ENCODE measurements at regions not wholly inside any gene's neighbourhood (a gene's known extent, or its start where the extent isn't known, plus 50 kb on each side); places are given as distances from the start of the nearest gene placed in this dataset.

DNA sequence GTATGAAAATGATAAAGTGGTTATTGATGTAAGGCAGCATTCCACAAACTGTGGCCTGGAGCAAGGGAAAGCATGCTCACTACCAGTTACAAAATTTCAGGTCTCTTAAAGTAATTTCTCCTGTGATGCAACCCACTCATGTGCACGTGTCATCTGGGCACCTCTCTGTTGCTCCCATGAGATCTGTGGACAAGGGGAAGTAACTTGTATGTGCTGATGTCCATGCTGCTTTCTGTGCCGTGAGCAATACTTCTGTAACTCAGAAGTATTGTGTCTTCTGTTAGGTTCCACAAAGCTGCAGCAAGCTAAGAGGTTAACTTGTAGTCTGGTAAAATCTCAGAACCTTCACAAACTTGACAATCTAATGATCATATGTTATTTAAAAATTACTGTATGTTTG lies 930.0 kb upstream of the SLITRK6 start:
- Histone ChIP-seq H4K8ac (replicated peaks; ENCODE audit: insufficient read length, low read depth, low read length) (no peak overlapping the region), H3T11ph (ENCODE audit: low read length) (no peak overlapping the region), H2BK120ac (ENCODE audit: low read depth, low read length, poor library complexity, severe bottlenecking) (no peak overlapping the region), H3K4ac (ENCODE audit: low read depth, low read length) (no peak overlapping the region), H4K20me1 (ENCODE audit: control insufficient read depth, insufficient read depth, insufficient read length) (no peaks in the 10 kb centered on the region), H2BK12ac (ENCODE audit: insufficient read length, low read depth, low read length) (no peak overlapping the region), H3K14ac (ENCODE audit: insufficient read depth, low read length) (no peak overlapping the region; the same call in 1 of the 2 replicates), H3K23ac (ENCODE audit: insufficient read length, low read depth, low read length) (no peak overlapping the region), H2BK5ac (ENCODE audit: insufficient read length, low read length) (no peak overlapping the region), H3K27me3 (ENCODE audit: insufficient read depth, low read length) (no peaks in the 10 kb centered on the region), H2BK20ac (ENCODE audit: low read depth, low read length, poor library complexity, severe bottlenecking) (no peak overlapping the region), H2BK15ac (ENCODE audit: low read depth, low read length) (no peak overlapping the region), H3K56ac (ENCODE audit: insufficient read length, low read depth, low read length) (no peak overlapping the region), H3K4me2 (ENCODE audit: insufficient read depth, insufficient read length, low read length) (no peak overlapping the region), H3K79me1 (ENCODE audit: insufficient read depth, low read depth, low read length, poor library complexity, severe bottlenecking) (no peaks in the 10 kb centered on the region), H3K18ac (ENCODE audit: insufficient read length, low read depth, low read length) (no peak overlapping the region), H2AFZ (ENCODE audit: low read length) (peak overlapping the region; percentile 45), H4K5ac (ENCODE audit: insufficient read length, low read depth, low read length) (no peak overlapping the region), H3K9ac (ENCODE audit: extremely low read depth, insufficient read length, low read length) (no peak overlapping the region), H2AK5ac (ENCODE audit: insufficient read length, low read length) (no peak overlapping the region), H3K79me2 (ENCODE audit: insufficient read depth, low read length) (no peaks in the 10 kb centered on the region), H3K27ac (ENCODE audit: insufficient read length, low read depth, low read length) (no peak overlapping the region), H3K4me1 (ENCODE audit: insufficient read depth, low read length) (no peaks in the 10 kb centered on the region), H4K91ac (ENCODE audit: insufficient read length, low read depth, low read length) (no peak overlapping the region), H3K23me2 (ENCODE audit: insufficient read length, low read depth, low read length, poor library complexity, severe bottlenecking) (no peaks in the 10 kb centered on the region), H3K9me3 (ENCODE audit: control insufficient read depth, low read depth, low read length) (no peaks in the 10 kb centered on the region)
- no peak for DNase-seq
- no peaks in the 10 kb centered on the region for H3K36me3 Mint-ChIP-seq (ENCODE audit: insufficient read depth in 1 of 3, low read depth in 3 of 3)
- H3K9me3 Mint-ChIP-seq, result no peaks in the 10 kb centered on the region; a peak in 1 of 5 replicates
- WGBS (ENCODE audit: extremely low coverage, insufficient read length, low lambda C conversion rate), result no CpG with 5 or more reads among the region's 2 CpGs
- H3K4me3 Mint-ChIP-seq, result no peak overlapping the region
- H3K27ac Mint-ChIP-seq, result no peak overlapping the region
- H3K4me1 Mint-ChIP-seq, result no peaks in the 10 kb centered on the region
- no peaks in the 10 kb centered on the region for H3K27me3 Mint-ChIP-seq (ENCODE audit: low read depth)
- TF ChIP-seq, protein P1, sequence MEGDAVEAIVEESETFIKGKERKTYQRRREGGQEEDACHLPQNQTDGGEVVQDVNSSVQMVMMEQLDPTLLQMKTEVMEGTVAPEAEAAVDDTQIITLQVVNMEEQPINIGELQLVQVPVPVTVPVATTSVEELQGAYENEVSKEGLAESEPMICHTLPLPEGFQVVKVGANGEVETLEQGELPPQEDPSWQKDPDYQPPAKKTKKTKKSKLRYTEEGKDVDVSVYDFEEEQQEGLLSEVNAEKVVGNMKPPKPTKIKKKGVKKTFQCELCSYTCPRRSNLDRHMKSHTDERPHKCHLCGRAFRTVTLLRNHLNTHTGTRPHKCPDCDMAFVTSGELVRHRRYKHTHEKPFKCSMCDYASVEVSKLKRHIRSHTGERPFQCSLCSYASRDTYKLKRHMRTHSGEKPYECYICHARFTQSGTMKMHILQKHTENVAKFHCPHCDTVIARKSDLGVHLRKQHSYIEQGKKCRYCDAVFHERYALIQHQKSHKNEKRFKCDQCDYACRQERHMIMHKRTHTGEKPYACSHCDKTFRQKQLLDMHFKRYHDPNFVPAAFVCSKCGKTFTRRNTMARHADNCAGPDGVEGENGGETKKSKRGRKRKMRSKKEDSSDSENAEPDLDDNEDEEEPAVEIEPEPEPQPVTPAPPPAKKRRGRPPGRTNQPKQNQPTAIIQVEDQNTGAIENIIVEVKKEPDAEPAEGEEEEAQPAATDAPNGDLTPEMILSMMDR (conservative IDR thresholded peaks at IDR 0.05), result no peak

Data from H9 (cell line).